Skeletal muscle tissue (tissue), 3 donors: ENCODE measurements at regions not wholly inside any gene's neighbourhood (a gene's known extent, or its start where the extent isn't known, plus 50 kb on each side); places are given as distances from the start of the nearest gene placed in this dataset.

ENCODE experiments used
- H3K27ac ChIP-seq: one replicate; pipeline ENCODE4 v1.7.0; 2013; ENCODE audit warnings: mild to moderate bottlenecking, low read depth, low read length, inconsistent platforms
- H3K27me3 ChIP-seq, 3 donors: one replicate each; pipeline ENCODE4 v1.7.0; 2013; ENCODE audit warnings: low read length in 3 of 3; ENCODE audit not compliant: control insufficient read depth in 3 of 3, insufficient read depth in 3 of 3
- H3K36me3 ChIP-seq, 3 donors: one replicate each; pipeline ENCODE4 v1.7.0; 2013; ENCODE audit warnings: low read length in 3 of 3; ENCODE audit not compliant: control insufficient read depth in 3 of 3, insufficient read depth in 3 of 3
- H3K4me1 ChIP-seq, 3 donors: one replicate each; pipeline ENCODE4 v1.7.0; 2013; ENCODE audit warnings: low read length in 3 of 3, mild to moderate bottlenecking in 3 of 3; ENCODE audit not compliant: control insufficient read depth in 3 of 3, insufficient read depth in 3 of 3
- H3K4me3 ChIP-seq, 3 donors: one replicate each; pipeline ENCODE4 v1.7.0; 2013; ENCODE audit warnings: low read length in 3 of 3
- H3K9ac ChIP-seq, 3 donors: one replicate each; pipeline ENCODE4 v1.7.0; 2013; ENCODE audit warnings: low read length in 3 of 3, mild to moderate bottlenecking in 3 of 3, moderate library complexity in 2 of 3, low read depth in 1 of 3
- H3K9me3 ChIP-seq, 3 donors: one replicate each; pipeline ENCODE4 v1.7.0; 2013; ENCODE audit warnings: low read length in 3 of 3; ENCODE audit not compliant: control insufficient read depth in 3 of 3
- donor health status: Osteomylitis.

- Histone ChIP-seq H3K9me3 (no peaks in the 10 kb centered on the region), H3K27ac (no peak overlapping the region), H3K9ac (no peak overlapping the region), H3K4me1 (no peaks in the 10 kb centered on the region), H3K27me3 (no peaks in the 10 kb centered on the region), H3K36me3 (no peaks in the 10 kb centered on the region), H3K4me3 (no peak overlapping the region)
Measured at GRCh38 chr21:35484032-35484431, 434.9 kb upstream of the RUNX1 start.

- no peaks in the 10 kb centered on the region for H3K4me1 ChIP-seq
- H3K4me3 ChIP-seq = no peak overlapping the region
- no peaks in the 10 kb centered on the region for H3K27me3 ChIP-seq
- H3K9me3 ChIP-seq = no peaks in the 10 kb centered on the region
- no peak overlapping the region for H3K27ac ChIP-seq
- no peak overlapping the region for H3K9ac ChIP-seq
- H3K36me3 ChIP-seq = no peaks in the 10 kb centered on the region
Measured at GRCh38 chr21:35482933-35483662, 434.0 kb upstream of the RUNX1 start.

- Histone ChIP-seq H3K4me3 (no peak overlapping the region), H3K27me3 (no peaks in the 10 kb centered on the region), H3K9ac (no peak overlapping the region), H3K27ac (no peak overlapping the region), H3K4me1 (no peaks in the 10 kb centered on the region), H3K36me3 (no peaks in the 10 kb centered on the region), H3K9me3 (no peaks in the 10 kb centered on the region)
Measured at GRCh38 chr21:35482096-35482495, 433.0 kb upstream of the RUNX1 start.

GRCh38 chr21:35481005-35481404 is 431.9 kb upstream of the RUNX1 start:
- Histone ChIP-seq H3K4me1 (peaks cover 0 to 1% (median 0%) of the 10 kb centered on the region in 3 donors), H3K27me3 (no peaks in the 10 kb centered on the region), H3K4me3 (no peak overlapping the region), H3K9me3 (no peaks in the 10 kb centered on the region), H3K9ac (no peak overlapping the region), H3K27ac (no peak overlapping the region), H3K36me3 (no peaks in the 10 kb centered on the region)

GRCh38 chr21:35479529-35479928 is 430.4 kb upstream of the RUNX1 start:
- no peak overlapping the region for H3K9ac ChIP-seq
- H3K27ac ChIP-seq = no peak overlapping the region
- no peaks in the 10 kb centered on the region for H3K27me3 ChIP-seq
- no peak overlapping the region for H3K4me3 ChIP-seq
- peaks cover 0 to 2% (median 0%) of the 10 kb centered on the region in 3 donors for H3K4me1 ChIP-seq
- H3K36me3 ChIP-seq = no peaks in the 10 kb centered on the region
- H3K9me3 ChIP-seq = no peaks in the 10 kb centered on the region

GRCh38 chr21:35479065-35479448 is 430.0 kb upstream of the RUNX1 start:
- Histone ChIP-seq H3K4me1 (peaks cover 0 to 2% (median 0%) of the 10 kb centered on the region in 3 donors), H3K9me3 (no peaks in the 10 kb centered on the region), H3K4me3 (no peak overlapping the region), H3K27ac (no peak overlapping the region), H3K36me3 (no peaks in the 10 kb centered on the region), H3K9ac (no peak overlapping the region), H3K27me3 (no peaks in the 10 kb centered on the region)

- Histone ChIP-seq H3K36me3 (no peaks in the 10 kb centered on the region), H3K4me3 (no peak overlapping the region), H3K9me3 (no peaks in the 10 kb centered on the region), H3K27ac (no peak overlapping the region), H3K4me1 (peaks cover 0 to 2% (median 0%) of the 10 kb centered on the region in 3 donors), H3K9ac (no peak overlapping the region), H3K27me3 (no peaks in the 10 kb centered on the region)
Measured at GRCh38 chr21:35478161-35479064, 429.3 kb upstream of the RUNX1 start.

GRCh38 chr21:35477622-35478021 is 428.5 kb upstream of the RUNX1 start:
- Histone ChIP-seq H3K9ac (no peak overlapping the region), H3K4me3 (no peak overlapping the region), H3K4me1 (peaks cover 0 to 2% (median 0%) of the 10 kb centered on the region in 3 donors), H3K27ac (peak overlapping the region; percentile 22), H3K36me3 (no peaks in the 10 kb centered on the region), H3K9me3 (no peaks in the 10 kb centered on the region), H3K27me3 (no peaks in the 10 kb centered on the region)

GRCh38 chr21:35476621-35477395 is 427.7 kb upstream of the RUNX1 start:
- no peaks in the 10 kb centered on the region for H3K27me3 ChIP-seq
- no peak overlapping the region for H3K4me3 ChIP-seq
- H3K27ac ChIP-seq = peak overlapping the region; percentile 70
- no peaks in the 10 kb centered on the region for H3K36me3 ChIP-seq
- no peak overlapping the region for H3K9ac ChIP-seq
- peaks cover 0 to 2% (median 0%) of the 10 kb centered on the region in 3 donors for H3K4me1 ChIP-seq
- no peaks in the 10 kb centered on the region for H3K9me3 ChIP-seq
